ENCODE measurements at regions not wholly inside any gene's neighbourhood (a gene's known extent, or its start where the extent isn't known, plus 50 kb on each side); places are given as distances from the start of the nearest gene placed in this dataset.
"Not testable (repeated sequence)": the region's sequence is repeated elsewhere in the genome, so short reads cannot be mapped to it uniquely, and the experiment has no call there.

DNA sequence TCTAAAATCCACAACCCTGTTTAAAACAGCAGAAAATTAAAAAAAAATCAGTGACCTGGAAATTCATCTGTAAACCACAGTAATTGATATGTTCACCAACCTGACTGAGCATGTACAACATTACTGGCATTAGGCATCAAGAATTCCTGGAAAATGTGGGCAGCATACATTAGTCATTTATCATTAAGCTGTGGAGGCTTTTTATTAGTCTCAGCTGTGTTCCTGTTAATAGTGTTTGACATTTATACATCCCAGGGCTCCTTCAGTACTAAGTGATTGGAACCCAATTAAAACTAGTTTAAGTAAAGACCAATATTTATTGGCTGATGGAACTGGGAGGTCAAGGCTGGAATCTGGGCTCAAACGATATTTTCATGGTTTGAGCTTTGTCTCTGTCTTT lies 227.3 kb upstream of the GIMD1 start:
- no peak for DNase-seq

DNA sequence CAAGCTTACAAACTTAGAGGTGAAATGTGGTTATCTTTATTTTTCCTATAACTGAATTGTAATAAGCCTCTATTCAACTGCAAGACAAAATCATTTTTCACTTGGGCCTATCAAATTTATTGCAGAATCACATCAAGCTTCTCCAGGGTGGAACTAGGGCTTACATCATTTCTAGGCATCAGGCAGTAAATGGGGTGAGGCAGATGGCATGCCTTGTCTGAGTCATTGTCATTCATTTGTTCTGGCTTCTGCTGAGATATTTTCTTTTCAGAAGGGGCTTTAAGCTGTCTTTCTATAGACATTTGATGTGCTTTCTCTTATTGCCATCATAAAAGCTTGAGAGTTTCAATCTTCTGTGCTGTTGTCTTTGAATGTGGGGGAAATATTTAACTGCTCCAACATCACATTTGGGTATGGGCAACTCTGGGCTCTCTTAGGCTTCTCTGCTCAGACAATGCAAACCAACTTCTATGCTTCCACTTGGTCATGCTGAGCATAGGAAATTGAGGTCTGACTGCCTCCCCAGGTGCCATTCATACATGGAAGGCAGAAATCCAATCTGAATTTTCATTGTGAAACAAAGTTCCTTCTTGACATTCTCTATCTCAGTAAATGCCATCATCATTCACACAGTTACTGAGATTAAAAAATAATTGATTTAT lies 225.8 kb upstream of the GIMD1 start:
- no peak for DNase-seq

DNA sequence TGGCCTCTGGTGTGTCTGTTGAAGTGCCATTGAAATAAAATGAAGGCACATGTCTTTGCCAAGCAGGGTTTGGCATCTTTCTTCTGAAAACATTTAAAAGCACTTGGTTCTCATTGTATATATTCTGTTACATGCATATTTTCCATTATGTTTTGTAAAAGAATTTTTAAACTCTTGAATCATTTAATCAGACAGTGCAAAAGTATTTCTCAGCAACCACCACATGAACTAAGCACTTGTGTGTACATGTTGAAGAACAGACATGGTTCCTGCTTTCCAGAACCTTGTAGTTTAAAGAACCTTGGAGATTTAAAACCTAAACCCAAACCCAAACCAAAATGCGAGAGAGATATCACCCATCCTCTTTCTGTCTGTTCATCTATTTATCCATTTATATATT lies 220.3 kb upstream of the GIMD1 start:
- no peak for DNase-seq

DNA sequence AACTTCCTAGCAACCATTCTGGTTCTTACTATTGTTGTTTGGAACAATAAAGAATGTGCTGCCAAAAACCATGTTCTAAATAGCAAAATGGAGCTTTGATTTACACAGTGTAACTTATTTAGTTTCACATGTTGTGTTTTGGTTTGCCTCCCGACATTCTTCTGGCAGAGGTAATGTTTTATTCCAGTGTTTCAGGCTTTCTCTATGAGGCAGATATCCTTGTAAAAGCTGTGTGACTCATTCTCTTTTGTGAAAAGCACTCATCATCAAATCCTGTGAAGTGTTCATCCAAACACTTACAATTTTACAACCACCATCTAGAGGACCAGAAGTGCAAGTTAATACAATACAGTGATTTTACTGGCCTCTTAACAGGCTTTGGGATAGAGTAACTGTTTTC lies 219.0 kb upstream of the GIMD1 start:
- no peak for DNase-seq

DNA sequence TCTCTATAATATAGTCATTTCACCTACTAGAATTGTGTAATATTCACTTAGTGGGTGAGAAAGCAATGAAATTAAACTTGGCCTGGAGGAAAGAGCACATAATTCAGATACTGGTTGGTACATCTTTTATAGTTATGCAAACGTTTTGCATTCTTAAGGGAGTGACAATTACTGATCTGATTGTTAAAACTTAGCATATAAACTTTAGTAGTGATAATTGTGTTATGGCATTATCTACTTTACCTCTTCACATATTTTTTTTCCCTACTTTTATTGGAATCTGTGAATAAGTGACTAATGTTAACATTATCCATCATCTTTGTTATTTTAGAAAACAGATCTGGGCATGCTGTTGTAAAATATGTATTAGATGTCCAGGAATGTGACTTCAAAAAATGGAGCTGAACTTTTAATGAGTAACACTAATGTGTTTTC lies 217.4 kb upstream of the GIMD1 start:
- DNase-seq, result no peak

DNA sequence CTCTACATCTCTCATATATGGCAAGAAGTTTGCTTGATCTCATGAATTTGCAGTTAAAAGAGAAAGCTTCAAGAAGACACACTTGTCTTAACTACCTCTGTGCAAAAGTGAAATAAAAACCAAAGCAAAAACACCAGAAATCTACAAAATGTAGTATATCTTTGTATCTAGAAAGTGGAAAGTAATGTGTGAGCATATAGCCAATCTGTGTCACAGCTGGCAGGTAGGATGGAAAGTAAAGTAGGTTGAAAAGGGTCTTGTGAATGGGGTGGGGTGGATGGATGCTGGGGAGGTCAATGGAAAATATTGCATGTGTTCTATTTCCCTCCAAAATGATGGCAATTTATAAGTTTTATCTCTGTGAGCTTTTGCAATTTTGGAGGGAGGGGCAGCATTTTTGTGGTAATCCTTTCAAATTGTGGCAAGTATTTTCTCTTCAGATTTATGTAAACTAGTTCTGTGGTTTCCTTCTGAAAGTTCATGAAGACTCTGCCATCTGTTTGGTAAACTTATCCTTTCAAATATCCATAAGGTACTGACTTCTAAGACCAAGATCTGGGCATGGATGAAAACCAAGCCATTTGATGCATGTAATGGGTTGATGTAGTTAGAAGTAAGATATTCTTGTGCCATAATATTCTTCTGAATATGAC lies 215.9 kb upstream of the GIMD1 start:
- DNase-seq, result no peak

DNA sequence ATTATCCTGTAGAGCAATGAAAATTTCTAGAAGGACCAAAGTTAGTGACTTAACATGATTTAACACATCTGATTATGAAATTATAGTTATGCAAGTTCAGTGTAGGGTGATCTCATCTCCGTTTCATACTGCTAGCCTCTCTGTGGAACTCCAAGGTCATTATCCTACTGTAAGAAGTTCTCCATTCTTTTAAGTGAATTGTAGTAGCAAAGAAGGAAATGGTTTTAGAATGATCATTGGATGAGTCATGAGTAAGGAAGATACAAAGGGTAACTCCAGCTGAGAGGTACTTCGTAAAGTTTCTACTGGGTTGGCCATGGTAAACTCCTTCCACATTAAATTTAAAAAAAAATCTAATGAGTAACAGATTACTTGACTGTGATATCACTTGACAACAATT lies 215.0 kb upstream of the GIMD1 start:
- no peak for DNase-seq

DNA sequence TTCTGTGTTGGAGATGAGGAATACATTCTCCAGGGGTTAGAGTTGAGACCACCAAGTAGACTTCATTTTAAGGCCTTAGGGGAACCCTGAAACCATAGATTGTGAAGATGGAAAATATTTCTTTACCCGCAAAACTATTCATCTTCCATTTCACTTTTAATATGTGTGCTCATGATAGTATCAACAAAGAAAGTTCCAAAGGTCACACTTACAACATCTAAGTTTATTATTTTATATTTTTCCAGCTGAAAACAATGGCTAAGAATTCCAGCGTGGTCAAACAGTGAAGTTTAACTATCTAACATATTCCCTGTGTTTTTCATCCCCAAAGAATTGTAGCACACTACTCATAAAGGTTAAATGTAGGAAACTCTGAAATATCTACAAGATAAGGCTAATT lies 214.5 kb upstream of the GIMD1 start:
- DNase-seq, result no peak

DNA sequence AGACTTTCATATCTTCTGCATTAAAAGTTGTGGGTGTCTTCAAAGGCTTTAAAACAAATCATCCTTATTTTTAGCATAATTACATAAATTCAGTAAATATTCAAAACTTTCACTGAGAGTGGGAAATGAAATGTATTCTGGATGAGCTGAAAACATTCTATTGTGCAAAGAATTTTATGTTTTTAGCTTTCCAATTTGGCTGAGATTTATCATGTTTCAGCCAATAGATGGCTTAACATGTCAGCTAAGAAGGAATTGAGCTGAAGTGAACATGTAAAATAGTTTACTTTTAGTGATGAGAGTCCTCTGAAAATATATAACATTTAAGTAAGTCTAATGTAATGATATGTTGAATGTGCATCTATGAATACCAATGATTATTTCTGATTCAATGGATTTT lies 213.5 kb upstream of the GIMD1 start:
- DNase-seq, result no peak

DNA sequence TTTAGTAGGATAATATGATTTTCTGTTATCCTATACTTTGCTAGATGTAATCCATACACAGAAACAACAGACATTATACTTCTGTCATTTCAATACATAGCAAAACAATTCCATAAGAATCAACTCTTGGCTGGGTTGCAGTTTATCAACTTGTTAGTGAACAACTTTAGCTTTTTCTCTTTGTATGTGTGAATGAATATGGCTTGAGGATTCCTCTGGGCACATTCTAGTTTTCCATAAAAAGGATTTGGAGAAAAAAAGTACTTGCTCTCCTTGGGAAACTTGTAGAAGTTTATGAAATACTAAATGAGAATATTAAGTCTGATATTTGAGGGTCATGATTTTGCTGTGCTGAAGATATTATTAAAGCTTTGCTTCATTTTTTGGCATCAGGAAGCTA lies 210.7 kb upstream of the GIMD1 start:
- DNase-seq, result no peak

DNA sequence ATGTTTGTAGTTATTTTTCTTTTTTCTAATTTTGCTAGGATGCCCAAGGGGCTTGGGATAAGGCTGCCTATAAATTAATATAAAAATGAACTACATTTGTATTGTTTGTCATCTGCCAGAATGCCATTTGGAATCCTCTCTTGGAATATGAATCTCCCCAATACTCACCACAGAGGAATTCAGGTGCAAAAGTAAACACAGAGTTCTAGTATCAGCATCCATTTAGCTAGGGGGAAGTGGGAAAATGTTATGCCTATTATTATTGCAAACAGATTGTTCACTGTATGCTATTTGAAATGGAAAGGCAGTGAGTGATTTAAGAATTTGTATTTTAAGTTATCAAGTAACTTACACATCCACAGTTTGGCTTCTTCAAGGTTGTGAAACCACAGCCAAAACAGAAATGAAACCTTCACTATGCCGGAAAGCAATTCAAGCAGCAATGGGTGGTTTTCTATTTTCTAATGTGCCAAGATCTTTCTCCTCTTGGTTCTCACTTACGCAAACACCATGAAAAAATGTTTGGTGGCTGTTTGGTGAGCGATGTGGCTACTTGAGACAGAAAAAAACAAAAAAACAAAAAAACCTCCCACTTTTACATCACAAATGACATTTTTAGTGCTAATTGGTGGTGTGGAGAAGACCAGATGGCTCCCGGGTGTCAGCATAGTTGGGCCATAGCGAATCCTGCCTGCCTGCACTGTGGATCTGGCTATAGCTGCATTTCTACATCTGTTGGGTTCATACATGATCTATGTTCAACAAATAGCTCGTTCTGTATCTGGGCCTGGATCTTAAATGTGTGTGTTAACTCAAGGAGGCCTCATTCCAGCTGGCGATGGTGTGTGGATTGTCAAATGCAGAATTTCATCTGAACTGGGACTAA lies 200.8 kb upstream of the GIMD1 start:
- no peak for DNase-seq

DNA sequence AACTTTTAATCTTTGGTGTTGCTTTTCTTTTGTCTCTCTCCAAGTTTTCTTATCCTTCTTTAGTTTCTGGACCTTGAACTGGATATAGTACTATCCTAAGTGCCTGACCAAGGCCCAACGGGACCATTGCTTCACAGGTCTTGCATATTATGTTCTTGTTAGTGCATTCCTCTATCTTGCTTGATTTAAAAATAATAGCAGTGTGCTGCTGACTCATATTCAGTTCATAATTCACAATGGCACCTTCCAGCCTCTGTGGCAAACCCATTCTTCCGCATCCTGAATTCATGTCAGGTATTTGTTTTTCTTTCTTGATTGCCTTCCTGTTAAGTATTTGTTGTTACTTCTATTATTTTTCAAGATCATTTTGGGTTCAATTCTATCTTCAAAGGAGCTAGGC lies 197.1 kb upstream of the GIMD1 start:
- DNase-seq, result no peak

DNA sequence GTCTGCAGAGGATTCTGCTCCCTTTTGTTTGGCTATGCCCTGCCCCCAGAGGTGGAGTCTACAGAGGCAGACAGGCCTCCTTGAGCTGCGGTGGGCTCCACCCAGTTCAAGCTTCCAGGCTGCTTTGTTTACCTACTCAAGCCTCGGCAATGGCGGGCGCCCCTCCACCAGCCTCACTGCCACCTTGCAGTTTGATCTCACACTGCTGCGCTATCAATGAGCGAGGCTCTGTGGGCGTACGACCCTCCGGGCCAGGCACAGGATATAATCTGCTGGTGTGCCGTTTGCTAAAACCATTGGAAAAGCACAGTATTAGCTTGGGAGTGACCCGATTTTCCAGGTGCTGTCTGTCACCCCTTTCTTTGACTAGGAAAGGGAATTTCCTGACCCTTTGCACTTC lies 195.1 kb upstream of the GIMD1 start:
- DNase-seq, result not testable (repeated sequence)

DNA sequence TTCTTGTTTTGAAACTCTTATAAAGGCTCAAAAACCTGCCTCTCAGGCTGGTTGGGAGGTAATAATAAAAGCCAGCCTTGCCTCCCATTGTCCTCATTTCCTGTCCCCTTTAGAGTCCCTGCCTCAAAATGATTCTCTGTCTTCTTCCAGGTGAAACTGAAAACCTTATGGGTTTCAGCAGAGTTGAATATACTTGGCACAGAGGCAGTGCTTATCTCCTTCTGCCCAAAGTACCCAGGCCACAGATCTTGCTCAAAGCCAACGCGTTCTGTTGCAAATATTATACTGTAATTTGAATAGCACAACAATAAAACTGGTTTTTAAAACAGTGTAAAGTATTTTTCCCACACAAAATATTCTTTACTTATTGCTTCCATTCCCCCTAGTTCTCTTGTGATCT lies 183.1 kb upstream of the GIMD1 start:
- DNase-seq, result no peak

DNA sequence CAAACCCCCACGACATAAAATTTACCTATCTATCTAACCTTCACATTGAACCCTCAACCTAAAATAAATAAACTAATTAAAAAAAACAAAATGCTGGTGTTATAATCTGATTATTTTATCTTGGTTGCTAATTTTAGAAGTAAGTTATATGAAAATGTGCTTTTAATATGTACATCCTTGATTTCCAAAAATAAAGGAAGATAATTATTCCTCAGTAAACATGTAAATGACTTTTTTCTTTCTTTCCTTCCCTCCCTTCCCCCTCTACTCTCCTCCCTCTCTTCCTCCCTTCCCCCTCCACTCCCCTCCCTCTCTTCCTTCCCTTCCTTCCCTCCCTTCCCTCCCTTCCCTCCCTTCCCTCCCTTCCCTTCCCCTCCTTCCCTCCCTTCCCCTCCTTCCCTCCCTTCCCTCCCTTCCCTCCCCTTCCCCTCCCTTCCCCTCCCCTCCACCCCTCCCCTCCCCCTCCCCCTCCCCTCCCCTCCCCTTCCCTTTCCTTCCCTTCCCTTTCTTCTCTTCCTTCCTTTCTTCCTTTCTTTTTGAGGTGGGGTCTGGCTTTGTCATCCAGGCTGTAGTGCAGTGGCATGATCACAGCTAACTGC lies 180.0 kb upstream of the GIMD1 start:
- DNase-seq, result no peak

DNA sequence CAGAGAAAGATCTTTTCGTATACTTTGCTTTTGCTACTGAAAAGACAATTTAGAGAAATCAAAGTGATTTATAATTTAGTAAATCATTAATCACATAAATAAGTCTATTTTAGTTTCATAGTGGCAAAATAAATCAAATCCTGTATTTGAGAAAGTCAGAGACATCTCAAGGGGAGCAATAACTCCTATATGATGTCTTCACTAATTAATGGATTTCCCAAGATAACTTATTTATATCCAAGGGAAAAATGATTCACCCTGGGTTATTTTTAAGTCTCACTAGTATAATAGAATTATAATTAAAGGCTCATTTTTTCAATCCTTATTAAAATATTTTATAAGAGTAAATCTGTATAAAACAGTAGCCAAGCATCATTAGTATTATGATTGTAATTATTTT lies 177.8 kb upstream of the GIMD1 start:
- DNase-seq, result no peak

DNA sequence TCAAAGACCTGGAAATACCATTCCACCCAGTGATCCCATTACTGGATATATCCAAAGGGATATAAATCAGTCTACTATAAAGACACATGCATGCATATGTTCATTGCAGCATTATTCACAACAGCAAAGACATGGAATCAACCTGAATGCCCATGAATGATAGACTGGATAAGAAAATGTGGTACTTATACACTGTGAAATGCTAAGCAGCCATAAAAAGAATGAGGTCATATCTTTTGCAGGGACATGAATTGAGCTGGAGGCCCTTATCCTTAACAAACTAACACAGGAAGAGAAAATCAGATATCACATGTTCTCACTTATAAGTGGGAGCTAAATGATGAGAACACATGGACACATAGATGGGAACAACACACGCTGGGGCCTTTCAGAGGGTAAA lies 174.0 kb upstream of the GIMD1 start:
- DNase-seq, result not testable (repeated sequence)

DNA sequence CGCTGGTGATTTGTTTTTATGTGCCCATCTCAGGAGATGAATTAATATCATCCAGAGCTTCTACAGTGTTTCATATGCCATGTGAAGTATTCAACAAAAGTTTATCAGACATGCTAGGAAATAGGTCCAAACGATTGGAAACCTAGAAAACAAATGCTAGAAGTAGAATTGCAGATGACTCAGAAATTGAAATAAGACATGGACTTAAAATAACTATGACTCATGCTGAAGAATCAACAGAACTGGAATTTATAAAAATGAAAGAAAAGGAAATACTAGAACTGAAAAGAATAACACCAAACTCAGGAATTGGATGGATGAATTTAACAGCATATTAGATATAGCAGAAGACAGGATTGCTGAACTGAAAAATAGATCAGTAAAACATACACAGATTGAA lies 172.7 kb upstream of the GIMD1 start:
- DNase-seq, result no peak

DNA sequence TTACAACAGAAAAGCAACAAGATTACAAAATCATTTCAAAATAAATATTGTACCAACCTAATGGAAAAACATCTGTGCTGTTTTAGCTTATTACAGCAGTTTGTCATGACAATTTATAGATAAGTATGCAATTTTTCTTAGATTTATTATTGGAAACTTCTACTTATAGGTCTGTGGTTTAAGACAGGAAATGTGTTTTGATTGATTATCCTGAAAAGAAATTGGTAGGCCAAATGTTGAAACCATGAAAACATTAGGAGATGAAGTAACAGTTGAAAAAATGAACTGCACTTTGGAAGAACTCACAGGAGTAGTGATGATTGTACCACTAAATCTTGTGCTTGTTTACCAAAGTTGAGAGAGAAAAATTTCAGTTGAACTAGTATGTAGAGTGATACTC lies 162.2 kb upstream of the GIMD1 start:
- no peak for DNase-seq

DNA sequence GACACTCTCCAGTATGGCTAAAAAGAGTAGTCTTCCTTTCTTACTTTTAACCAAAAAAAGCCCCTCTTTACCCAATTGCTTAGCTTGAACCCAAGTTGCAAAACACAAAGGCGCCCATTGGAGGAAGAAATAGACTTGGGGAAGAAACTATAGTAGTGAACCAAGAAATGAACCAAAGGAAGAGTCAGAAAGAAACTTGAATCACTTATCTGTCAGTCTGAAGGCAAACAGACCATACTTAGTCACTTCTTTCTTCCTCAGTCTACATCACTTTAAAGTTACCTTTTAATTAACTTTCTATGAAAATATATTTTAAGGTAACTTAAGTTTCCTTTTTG lies 161.4 kb upstream of the GIMD1 start:
- no peak for DNase-seq

DNA sequence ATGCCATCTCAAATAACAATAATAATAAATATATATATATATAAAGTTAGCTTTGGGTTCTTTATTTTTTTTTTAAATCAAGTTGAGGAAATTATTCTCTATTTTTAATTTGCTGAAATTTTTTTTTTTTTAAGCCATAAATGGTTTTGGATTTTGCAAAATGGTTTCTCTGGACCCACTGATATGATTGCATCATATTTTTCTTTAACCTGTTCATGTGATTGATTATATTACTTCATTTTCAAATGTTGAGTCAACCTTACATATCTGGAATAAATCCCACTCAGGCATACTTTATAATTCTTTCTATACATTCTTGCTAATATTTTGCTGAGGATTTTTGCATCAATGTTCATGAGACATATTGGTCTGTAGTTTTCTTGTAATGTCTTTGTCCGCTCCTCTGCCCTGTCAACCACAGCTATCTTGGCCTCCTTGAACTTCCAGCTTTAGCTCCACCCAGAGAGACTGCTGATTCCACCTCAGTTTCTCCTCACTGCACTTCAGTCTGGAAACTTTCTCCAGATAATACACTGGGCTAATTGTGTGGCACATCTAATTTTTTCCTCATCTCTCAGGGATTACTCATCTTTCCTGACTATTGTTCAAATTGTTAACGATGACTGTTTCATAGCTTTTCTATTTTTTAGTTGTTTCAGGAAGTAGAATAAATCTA lies 160.9 kb upstream of the GIMD1 start:
- DNase-seq, result no peak

DNA sequence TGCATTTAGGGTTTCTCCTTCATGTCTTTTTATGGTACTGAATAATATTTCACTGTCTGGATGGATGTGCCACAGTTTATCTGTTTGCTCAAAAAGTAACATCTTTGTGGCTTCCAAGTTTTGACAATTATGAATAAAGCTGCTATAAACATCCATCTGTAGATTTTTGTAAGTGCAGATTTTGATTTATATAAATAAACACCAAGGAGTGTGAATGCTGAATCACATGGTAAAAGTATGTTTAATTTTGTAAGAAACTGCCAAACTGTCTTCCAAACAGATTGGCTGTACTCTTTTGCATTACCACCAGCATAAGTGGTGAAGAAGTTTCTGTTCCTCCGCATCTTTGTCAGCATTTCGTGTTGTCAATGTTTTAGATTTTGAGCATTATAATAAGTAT lies 158.7 kb upstream of the GIMD1 start:
- DNase-seq, result no peak
